ENCODE measurements at regions not wholly inside any gene's neighbourhood (a gene's known extent, or its start where the extent isn't known, plus 50 kb on each side); places are given as distances from the start of the nearest gene placed in this dataset.

- ChIA-PET CTCF (ENCODE audit: partially characterized antibody) (no interaction called here), POLR2A (ENCODE audit: partially characterized antibody) (no interaction called here)
- H3K4ac ChIP-seq (replicated peaks; ENCODE audit: insufficient read length, low read depth, low read length) = no peak overlapping the region
- no peaks in the 10 kb centered on the region for H3K4me1 ChIP-seq (replicated peaks in 1 of 4; ENCODE audit: control insufficient read depth in 3 of 4, insufficient read depth in 4 of 4, low read length in 3 of 4)
- no peaks in the 10 kb centered on the region for H3K27me3 ChIP-seq (replicated peaks in 1 of 4; ENCODE audit: control insufficient read depth in 3 of 4, extremely low read depth in 1 of 4, insufficient read depth in 3 of 4, low read length in 3 of 4)
- no peak overlapping the region for H2BK5ac ChIP-seq (ENCODE audit: low read depth, low read length)
- H3K36me3 ChIP-seq (ENCODE audit: control insufficient read depth in 2 of 4, insufficient read depth in 4 of 4, low read length in 3 of 4) = no peaks in the 10 kb centered on the region
- DNase-seq (ENCODE audit: low read depth in 1 of 2, low spot score in 2 of 2) (no peak), FAIRE-seq (no peak)
- H4K5ac ChIP-seq (ENCODE audit: insufficient read length, low read depth, low read length) = no peak overlapping the region
- no peak overlapping the region for H2BK120ac ChIP-seq (replicated peaks; ENCODE audit: low read depth, low read length)
- no peak overlapping the region for H2BK15ac ChIP-seq (ENCODE audit: low read length)
- no peak overlapping the region for H3K14ac ChIP-seq (ENCODE audit: insufficient read length)
- 79% methylated on average over 3 of the region's 3 CpGs; no CpG with 5 or more reads in 1 of the 2 experiments for WGBS, 2 experiments (ENCODE audit: extremely low coverage in 1 of 2, insufficient coverage in 1 of 2, insufficient read length in 1 of 2, insufficient replicate concordance in 2 of 2, low coverage in 1 of 2, low lambda C conversion rate in 2 of 2, missing lambda C conversion rate in 1 of 2)
- no peaks in the 10 kb centered on the region for H3K23me2 ChIP-seq (ENCODE audit: low read depth, low read length)
- no peaks in the 10 kb centered on the region for H3K79me1 ChIP-seq (ENCODE audit: low read depth, low read length)
- H3K9me3 ChIP-seq (ENCODE audit: insufficient read depth in 2 of 2, low read depth in 1 of 2, low read length in 1 of 2) = no peaks in the 10 kb centered on the region
- no peak overlapping the region for H3K4me3 ChIP-seq (ENCODE audit: extremely low read depth in 1 of 4, insufficient read depth in 2 of 4, low read depth in 3 of 4, low read length in 4 of 4)
- no peaks in the 10 kb centered on the region for H3K79me2 ChIP-seq (ENCODE audit: control insufficient read depth in 1 of 2, insufficient read depth in 2 of 2, low read length in 2 of 2)
- no peak overlapping the region for H3K27ac ChIP-seq (ENCODE audit: low read depth, low read length)
- no peak overlapping the region for H4K91ac ChIP-seq (replicated peaks; ENCODE audit: insufficient read length, low read length)
- H2AK5ac ChIP-seq (ENCODE audit: low read depth, low read length) = no peak overlapping the region
- H3K23ac ChIP-seq (ENCODE audit: insufficient read length) = no peak overlapping the region
- H2AFZ ChIP-seq (ENCODE audit: low read length) = no peak overlapping the region
- H3K9ac ChIP-seq (replicated peaks in 1 of 4; ENCODE audit: extremely low read depth in 1 of 4, low read depth in 3 of 4, low read length in 3 of 4) = no peak overlapping the region
- no peak overlapping the region for H3K4me2 ChIP-seq (ENCODE audit: insufficient read depth in 1 of 2, low read depth in 2 of 2, low read length in 2 of 2)
- no peak overlapping the region for H3K56ac ChIP-seq (replicated peaks; ENCODE audit: insufficient read length, low read depth, low read length)
- H2BK20ac ChIP-seq (ENCODE audit: low read length) = no peak overlapping the region
- TF ChIP-seq SP1 (IDR thresholded peaks at IDR 0.05; ENCODE audit: low read depth, low read length) (no peak), CTBP2 (IDR thresholded peaks at IDR 0.05; ENCODE audit: borderline replicate concordance, insufficient read depth, insufficient read length, low read length) (no peak), YY1 (IDR thresholded peaks at IDR 0.05; ENCODE audit: low read depth, low read length) (no peak), PHF8 (conservative IDR thresholded peaks at IDR 0.05; ENCODE audit: low read depth, low read length) (no peak), TBP (IDR thresholded peaks at IDR 0.05; ENCODE audit: low read depth, low read length) (no peak), EP300 (IDR thresholded peaks at IDR 0.05; ENCODE audit: borderline replicate concordance in 1 of 2, low read depth in 2 of 2, low read length in 2 of 2) (no peak), SIRT6 (IDR thresholded peaks at IDR 0.05; ENCODE audit: low read length) (no peak), POU5F1 (IDR thresholded peaks at IDR 0.05; ENCODE audit: low read depth, low read length) (no peak), TEAD4 (IDR thresholded peaks at IDR 0.05; ENCODE audit: low read depth, low read length) (no peak)
- H4K20me1 ChIP-seq (replicated peaks in 1 of 2; ENCODE audit: control insufficient read depth in 1 of 2, insufficient read depth in 2 of 2, low read length in 2 of 2) = no peaks in the 10 kb centered on the region
- no peak overlapping the region for H2BK12ac ChIP-seq (ENCODE audit: low read depth, low read length)
- no peak overlapping the region for H4K8ac ChIP-seq (ENCODE audit: extremely low read depth, insufficient read depth, low read length)
- no peak overlapping the region for H3K18ac ChIP-seq (ENCODE audit: extremely low read depth, low read length)
Observed at GRCh38 chr4:104641418-104641817, 146.7 kb upstream of the CXXC4 start.

Measured in H1 (cell line).